NB4 (cell line): ENCODE measurements at regions not wholly inside any gene's neighbourhood (a gene's known extent, or its start where the extent isn't known, plus 50 kb on each side); places are given as distances from the start of the nearest gene placed in this dataset.

Source experiments
- DNase-seq: peaks from one replicate; pipeline ENCODE4 v3.0.0; 2010; ENCODE audit warnings: low read depth
- H3K4me3 ChIP-seq: one replicate; pipeline ENCODE4 v1.5.1; 2011; ENCODE audit warnings: mild to moderate bottlenecking, low read depth, low read length, moderate library complexity
- MYC ChIP-seq: IDR thresholded peaks from 2 replicates; pipeline ENCODE4 v1.6.1; 2011; ENCODE audit warnings: low read depth, low read length
- POLR2A ChIP-seq: IDR thresholded peaks from 2 replicates; pipeline ENCODE4 v1.6.1; 2011; ENCODE audit warnings: mild to moderate bottlenecking; ENCODE audit not compliant: insufficient read length; ENCODE audit errors: extremely low read depth
- TF ChIP-seq, protein P1 (sequence below): IDR thresholded peaks from one replicate; pipeline ENCODE4 v1.5.1; 2012; ENCODE audit warnings: low read depth, low read length
- TF ChIP-seq, protein P2 (sequence below): IDR thresholded peaks from 2 replicates; pipeline ENCODE4 v1.6.1; 2011; ENCODE audit warnings: low read depth, low read length

GRCh38 chr4:127214016-127214415 lies 418.7 kb upstream of the INTU start:
- DNase-seq = no peak
- no peak overlapping the region for H3K4me3 ChIP-seq
- TF ChIP-seq, protein P1, sequence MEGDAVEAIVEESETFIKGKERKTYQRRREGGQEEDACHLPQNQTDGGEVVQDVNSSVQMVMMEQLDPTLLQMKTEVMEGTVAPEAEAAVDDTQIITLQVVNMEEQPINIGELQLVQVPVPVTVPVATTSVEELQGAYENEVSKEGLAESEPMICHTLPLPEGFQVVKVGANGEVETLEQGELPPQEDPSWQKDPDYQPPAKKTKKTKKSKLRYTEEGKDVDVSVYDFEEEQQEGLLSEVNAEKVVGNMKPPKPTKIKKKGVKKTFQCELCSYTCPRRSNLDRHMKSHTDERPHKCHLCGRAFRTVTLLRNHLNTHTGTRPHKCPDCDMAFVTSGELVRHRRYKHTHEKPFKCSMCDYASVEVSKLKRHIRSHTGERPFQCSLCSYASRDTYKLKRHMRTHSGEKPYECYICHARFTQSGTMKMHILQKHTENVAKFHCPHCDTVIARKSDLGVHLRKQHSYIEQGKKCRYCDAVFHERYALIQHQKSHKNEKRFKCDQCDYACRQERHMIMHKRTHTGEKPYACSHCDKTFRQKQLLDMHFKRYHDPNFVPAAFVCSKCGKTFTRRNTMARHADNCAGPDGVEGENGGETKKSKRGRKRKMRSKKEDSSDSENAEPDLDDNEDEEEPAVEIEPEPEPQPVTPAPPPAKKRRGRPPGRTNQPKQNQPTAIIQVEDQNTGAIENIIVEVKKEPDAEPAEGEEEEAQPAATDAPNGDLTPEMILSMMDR = no peak
- TF ChIP-seq POLR2A (no peak), MYC (no peak)
- TF ChIP-seq, protein P2, sequence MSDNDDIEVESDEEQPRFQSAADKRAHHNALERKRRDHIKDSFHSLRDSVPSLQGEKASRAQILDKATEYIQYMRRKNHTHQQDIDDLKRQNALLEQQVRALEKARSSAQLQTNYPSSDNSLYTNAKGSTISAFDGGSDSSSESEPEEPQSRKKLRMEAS = no peak

GRCh38 chr4:127214931-127215330 lies 417.8 kb upstream of the INTU start:
- no peak overlapping the region for H3K4me3 ChIP-seq
- TF ChIP-seq, protein P1 = no peak
- TF ChIP-seq MYC (no peak), POLR2A (no peak)
- TF ChIP-seq, protein P2 = no peak
- no peak for DNase-seq

DNA sequence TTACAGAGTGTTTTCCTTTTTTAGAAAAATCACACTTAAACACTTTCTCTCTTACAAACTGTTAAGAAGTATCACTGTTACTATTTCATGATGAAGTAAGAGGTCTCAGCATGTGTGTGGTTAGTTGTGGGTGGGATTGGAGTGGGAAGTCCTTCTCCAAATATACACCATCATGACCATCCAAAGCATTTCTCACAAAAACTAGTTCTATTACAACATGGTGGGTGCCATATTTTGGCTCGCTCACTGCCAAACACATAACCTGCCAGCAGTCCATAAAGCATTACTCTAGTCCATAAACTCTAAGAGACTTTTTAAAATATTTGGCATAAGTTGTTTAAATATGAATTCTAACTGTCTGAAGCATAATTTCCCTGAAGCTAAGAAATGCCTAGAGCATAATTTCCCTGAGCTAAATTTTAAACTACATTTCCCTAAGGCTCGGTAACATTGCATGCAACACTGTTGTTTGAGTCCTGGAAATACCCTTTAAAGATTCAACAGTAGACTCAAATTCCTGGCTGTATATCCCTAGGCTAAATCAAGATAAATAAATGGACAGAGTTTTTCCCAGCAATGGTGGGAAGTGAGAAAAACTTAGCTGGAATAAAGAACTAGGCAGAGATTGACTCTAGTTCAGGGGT lies 415.0 kb upstream of the INTU start:
- TF ChIP-seq MYC = no peak
- TF ChIP-seq, protein P2 = no peak
- no peak for TF ChIP-seq POLR2A
- TF ChIP-seq, protein P1 = no peak
- no peak overlapping the region for H3K4me3 ChIP-seq
- no peak for DNase-seq

DNA sequence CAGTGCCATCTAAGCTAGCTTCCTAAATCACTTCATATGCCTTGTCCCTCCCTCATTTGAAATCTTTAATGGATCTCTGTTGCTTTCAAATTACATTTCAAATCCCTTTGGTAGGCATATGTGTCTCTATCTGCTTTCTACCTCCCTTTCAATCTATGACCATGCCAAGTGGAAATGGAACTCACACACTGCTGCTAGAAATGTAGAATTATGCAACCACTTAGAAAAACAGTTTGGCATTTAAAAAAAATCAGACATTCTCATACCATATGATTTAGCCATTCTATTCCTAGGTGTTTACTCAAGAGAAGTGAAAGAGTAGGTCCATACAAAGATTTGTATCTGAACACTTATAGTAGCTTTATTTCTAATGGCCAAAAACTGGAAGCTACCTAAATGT lies 413.5 kb upstream of the INTU start:
- no peak for DNase-seq
- H3K4me3 ChIP-seq = no peak overlapping the region
- TF ChIP-seq MYC (no peak), POLR2A (no peak)
- TF ChIP-seq, protein P1 = no peak
- TF ChIP-seq, protein P2 = no peak

DNA sequence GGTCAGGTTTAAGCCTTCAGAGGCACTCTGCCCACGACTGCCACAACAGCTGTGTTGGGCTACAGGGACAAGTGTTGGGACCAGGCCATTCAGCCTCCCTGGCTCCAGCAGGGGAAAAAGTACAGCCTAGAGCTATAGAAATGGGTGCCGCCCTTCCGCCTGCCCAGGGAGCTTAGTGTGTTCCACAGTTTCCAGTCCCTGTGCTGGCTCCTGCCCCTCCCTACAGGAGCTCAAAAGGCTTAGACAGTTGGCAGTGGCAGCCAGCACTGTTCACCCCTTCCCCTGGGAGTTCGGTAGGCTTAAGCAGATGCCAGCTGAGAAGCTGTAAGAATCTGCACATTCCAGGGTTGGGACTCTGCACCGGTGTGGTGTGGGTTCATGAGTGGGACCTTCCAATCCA lies 408.2 kb upstream of the INTU start:
- TF ChIP-seq MYC (no peak), POLR2A (no peak)
- TF ChIP-seq, protein P1 = no peak
- TF ChIP-seq, protein P2 = no peak
- no peak overlapping the region for H3K4me3 ChIP-seq
- DNase-seq = no peak
